ENCODE measurements at regions not wholly inside any gene's neighbourhood (a gene's known extent, or its start where the extent isn't known, plus 50 kb on each side); places are given as distances from the start of the nearest gene placed in this dataset.

DNA sequence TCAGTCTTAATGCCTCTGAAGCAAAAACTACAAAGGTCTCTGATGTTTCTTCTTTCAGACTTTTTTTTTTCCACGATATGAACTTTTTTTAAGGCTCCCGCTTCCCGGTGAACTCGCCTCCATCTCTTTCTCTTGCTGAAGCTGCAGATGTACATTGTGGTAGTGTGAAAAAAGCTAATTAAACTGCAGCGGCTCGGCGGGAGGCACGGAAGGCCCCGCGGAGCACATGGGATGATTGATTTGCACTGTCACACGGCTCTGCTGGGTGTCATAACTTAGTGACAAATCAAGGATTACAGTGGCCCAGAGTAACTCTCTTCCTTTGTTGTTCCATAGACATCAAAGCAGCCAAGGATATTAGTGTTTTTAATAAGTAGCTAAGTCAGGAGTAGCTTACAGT is 196.3 kb downstream of the AXIN2 start:
- intact Hi-C loops (cut with DNase I; ENCODE audit: low total_unique reads) = no loop called here
- Histone ChIP-seq H3K9me3 (no peaks in the 10 kb centered on the region), H3K36me3 (no peaks in the 10 kb centered on the region), H3K27me3 (no peaks in the 10 kb centered on the region), H3K27ac (no peak overlapping the region), H3K4me3 (no peak overlapping the region), H3K4me1 (no peaks in the 10 kb centered on the region)
- TF ChIP-seq, protein P1, sequence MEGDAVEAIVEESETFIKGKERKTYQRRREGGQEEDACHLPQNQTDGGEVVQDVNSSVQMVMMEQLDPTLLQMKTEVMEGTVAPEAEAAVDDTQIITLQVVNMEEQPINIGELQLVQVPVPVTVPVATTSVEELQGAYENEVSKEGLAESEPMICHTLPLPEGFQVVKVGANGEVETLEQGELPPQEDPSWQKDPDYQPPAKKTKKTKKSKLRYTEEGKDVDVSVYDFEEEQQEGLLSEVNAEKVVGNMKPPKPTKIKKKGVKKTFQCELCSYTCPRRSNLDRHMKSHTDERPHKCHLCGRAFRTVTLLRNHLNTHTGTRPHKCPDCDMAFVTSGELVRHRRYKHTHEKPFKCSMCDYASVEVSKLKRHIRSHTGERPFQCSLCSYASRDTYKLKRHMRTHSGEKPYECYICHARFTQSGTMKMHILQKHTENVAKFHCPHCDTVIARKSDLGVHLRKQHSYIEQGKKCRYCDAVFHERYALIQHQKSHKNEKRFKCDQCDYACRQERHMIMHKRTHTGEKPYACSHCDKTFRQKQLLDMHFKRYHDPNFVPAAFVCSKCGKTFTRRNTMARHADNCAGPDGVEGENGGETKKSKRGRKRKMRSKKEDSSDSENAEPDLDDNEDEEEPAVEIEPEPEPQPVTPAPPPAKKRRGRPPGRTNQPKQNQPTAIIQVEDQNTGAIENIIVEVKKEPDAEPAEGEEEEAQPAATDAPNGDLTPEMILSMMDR (IDR thresholded peaks at IDR 0.05) = no peak
- no peak for TF ChIP-seq POLR2A (IDR thresholded peaks at IDR 0.05)
- DNase-seq = no peak

GRCh38 chr17:65364438-65364837 is 197.0 kb downstream of the AXIN2 start:
- no peaks in the 10 kb centered on the region for H3K9me3 ChIP-seq
- H3K36me3 ChIP-seq = no peaks in the 10 kb centered on the region
- TF ChIP-seq POLR2A (IDR thresholded peaks at IDR 0.05) = no peak
- H3K27me3 ChIP-seq = no peaks in the 10 kb centered on the region
- intact Hi-C loops (cut with DNase I; ENCODE audit: low total_unique reads) = no loop called here
- DNase-seq = no peak
- H3K4me1 ChIP-seq = no peaks in the 10 kb centered on the region
- H3K27ac ChIP-seq = no peak overlapping the region
- H3K4me3 ChIP-seq = no peak overlapping the region

DNA sequence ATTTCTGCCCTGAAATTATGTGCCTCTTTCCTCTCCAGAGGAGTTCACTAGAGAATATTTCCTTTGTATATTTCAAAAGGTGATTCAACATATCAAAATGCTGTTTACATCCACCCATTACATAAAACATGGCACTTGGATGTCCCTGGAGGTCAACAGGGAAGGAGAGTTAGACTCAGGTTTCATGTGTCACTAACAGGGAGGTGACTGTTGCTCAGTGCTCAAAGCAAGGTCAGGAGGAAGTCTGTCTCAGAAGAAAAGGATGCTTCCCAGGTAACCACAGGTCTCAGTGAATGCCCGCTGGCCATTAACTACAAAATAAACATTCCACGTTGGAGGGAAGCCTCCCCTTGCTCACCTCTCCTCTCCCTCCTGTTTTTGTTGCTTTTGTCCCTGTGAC is 198.6 kb downstream of the AXIN2 start:
- H3K27ac ChIP-seq = no peak overlapping the region
- no peak overlapping the region for H3K4me3 ChIP-seq
- TF ChIP-seq, protein P1 (IDR thresholded peaks at IDR 0.05) = no peak
- TF ChIP-seq POLR2A (IDR thresholded peaks at IDR 0.05) = no peak
- no peak for DNase-seq
- H3K36me3 ChIP-seq = no peaks in the 10 kb centered on the region
- intact Hi-C loops (cut with DNase I; ENCODE audit: low total_unique reads) = no loop called here
- no peaks in the 10 kb centered on the region for H3K9me3 ChIP-seq
- no peaks in the 10 kb centered on the region for H3K4me1 ChIP-seq
- H3K27me3 ChIP-seq = no peaks in the 10 kb centered on the region

GRCh38 chr17:65360961-65361552 is 200.4 kb downstream of the AXIN2 start:
- Histone ChIP-seq H3K27me3 (no peaks in the 10 kb centered on the region), H3K27ac (no peak overlapping the region), H3K9me3 (no peaks in the 10 kb centered on the region), H3K4me1 (no peaks in the 10 kb centered on the region), H3K4me3 (no peak overlapping the region), H3K36me3 (no peaks in the 10 kb centered on the region)
- intact Hi-C loops (cut with DNase I; ENCODE audit: low total_unique reads) = no loop called here
- TF ChIP-seq, protein P1 (IDR thresholded peaks at IDR 0.05) = no peak
- TF ChIP-seq POLR2A (IDR thresholded peaks at IDR 0.05) = no peak
- DNase-seq = no peak

DNA sequence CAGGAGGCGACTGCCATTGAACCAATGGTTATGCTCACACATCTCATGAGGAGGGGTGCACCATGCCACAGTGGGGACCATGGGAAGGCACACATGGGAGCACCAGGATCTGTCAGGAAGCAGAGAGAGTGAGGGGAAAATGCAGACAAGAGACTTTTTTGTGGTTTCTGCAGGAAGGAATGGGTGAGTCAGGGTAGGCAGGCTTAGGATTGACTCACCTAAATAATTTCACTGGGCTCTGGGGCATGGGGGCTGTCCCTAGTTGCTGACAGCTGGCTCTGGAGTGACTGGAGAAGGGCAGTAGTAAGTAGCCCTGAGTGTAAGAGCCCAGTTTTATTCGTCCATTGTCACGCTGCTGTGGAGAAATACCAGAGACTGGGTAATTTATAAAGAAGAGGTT is 202.4 kb downstream of the AXIN2 start:
- no peak overlapping the region for H3K27ac ChIP-seq
- no peaks in the 10 kb centered on the region for H3K9me3 ChIP-seq
- H3K4me1 ChIP-seq = no peaks in the 10 kb centered on the region
- TF ChIP-seq POLR2A (IDR thresholded peaks at IDR 0.05) = no peak
- TF ChIP-seq, protein P1 (IDR thresholded peaks at IDR 0.05) = no peak
- no peak for DNase-seq
- no peaks in the 10 kb centered on the region for H3K27me3 ChIP-seq
- no peak overlapping the region for H3K4me3 ChIP-seq
- H3K36me3 ChIP-seq = no peaks in the 10 kb centered on the region
- intact Hi-C loops (cut with DNase I; ENCODE audit: low total_unique reads) = no loop called here

DNA sequence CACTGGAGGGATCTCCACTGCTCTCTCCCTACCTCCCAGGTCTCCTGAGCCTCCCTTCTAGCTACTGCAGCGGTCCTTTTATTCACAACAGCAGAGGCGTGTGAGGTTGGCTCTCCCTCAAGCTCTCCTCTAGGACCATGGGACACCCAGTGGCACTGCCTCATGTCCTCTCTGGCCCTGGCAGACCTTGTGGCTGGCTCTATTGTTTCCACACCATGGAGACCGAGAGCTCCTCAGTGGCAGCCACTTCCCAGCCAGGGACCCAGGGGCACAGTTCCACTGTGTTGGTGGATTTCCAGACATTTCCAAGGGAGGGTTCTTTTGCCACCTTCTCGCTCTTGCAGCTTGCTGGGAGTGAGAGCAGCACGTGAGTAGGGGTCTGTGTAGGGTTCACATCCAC is 204.9 kb downstream of the AXIN2 start:
- no peak overlapping the region for H3K4me3 ChIP-seq
- no peaks in the 10 kb centered on the region for H3K27me3 ChIP-seq
- no peaks in the 10 kb centered on the region for H3K9me3 ChIP-seq
- no peak for DNase-seq
- H3K36me3 ChIP-seq = no peaks in the 10 kb centered on the region
- no peaks in the 10 kb centered on the region for H3K4me1 ChIP-seq
- no peak for TF ChIP-seq POLR2A (IDR thresholded peaks at IDR 0.05)
- TF ChIP-seq, protein P1 (IDR thresholded peaks at IDR 0.05) = no peak
- intact Hi-C loops (cut with DNase I; ENCODE audit: low total_unique reads) = no loop called here
- H3K27ac ChIP-seq = no peak overlapping the region
